ENCODE measurements at regions not wholly inside any gene's neighbourhood (a gene's known extent, or its start where the extent isn't known, plus 50 kb on each side); places are given as distances from the start of the nearest gene placed in this dataset.

DNA sequence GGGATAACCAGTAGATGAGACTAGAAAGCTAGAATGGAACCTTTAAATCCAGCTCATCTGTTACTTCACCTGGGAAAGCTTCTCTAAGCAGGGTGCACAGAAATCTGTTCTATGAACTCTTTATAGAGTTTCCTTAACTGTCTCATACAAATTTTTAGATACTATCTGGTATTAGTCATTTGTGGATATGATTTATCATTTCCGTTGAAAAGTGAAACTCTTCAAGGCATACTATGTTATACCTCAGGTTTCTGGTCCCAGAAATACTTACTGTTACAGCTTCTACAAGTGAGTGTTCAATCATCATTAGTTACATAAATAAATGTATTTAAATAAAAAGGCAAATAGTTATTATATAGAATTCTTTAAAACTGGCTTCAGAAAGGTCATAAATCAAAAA lies 298.3 kb upstream of the AGA start:
- TF ChIP-seq, protein P1, sequence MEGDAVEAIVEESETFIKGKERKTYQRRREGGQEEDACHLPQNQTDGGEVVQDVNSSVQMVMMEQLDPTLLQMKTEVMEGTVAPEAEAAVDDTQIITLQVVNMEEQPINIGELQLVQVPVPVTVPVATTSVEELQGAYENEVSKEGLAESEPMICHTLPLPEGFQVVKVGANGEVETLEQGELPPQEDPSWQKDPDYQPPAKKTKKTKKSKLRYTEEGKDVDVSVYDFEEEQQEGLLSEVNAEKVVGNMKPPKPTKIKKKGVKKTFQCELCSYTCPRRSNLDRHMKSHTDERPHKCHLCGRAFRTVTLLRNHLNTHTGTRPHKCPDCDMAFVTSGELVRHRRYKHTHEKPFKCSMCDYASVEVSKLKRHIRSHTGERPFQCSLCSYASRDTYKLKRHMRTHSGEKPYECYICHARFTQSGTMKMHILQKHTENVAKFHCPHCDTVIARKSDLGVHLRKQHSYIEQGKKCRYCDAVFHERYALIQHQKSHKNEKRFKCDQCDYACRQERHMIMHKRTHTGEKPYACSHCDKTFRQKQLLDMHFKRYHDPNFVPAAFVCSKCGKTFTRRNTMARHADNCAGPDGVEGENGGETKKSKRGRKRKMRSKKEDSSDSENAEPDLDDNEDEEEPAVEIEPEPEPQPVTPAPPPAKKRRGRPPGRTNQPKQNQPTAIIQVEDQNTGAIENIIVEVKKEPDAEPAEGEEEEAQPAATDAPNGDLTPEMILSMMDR (IDR thresholded peaks at IDR 0.05; ENCODE audit: low read depth, low read length), result no peak
- DNase-seq (ENCODE audit: extremely low read depth, low read depth), result no peak

GRCh38 chr4:177759729-177760128 lies 317.5 kb upstream of the AGA start:
- TF ChIP-seq, protein P1 (IDR thresholded peaks at IDR 0.05; ENCODE audit: low read depth, low read length), result no peak
- no peak for DNase-seq (ENCODE audit: extremely low read depth, low read depth)

GRCh38 chr4:177761692-177762091 lies 319.5 kb upstream of the AGA start:
- TF ChIP-seq, protein P1 (IDR thresholded peaks at IDR 0.05; ENCODE audit: low read depth, low read length), result no peak
- DNase-seq (ENCODE audit: extremely low read depth, low read depth), result no peak

DNA sequence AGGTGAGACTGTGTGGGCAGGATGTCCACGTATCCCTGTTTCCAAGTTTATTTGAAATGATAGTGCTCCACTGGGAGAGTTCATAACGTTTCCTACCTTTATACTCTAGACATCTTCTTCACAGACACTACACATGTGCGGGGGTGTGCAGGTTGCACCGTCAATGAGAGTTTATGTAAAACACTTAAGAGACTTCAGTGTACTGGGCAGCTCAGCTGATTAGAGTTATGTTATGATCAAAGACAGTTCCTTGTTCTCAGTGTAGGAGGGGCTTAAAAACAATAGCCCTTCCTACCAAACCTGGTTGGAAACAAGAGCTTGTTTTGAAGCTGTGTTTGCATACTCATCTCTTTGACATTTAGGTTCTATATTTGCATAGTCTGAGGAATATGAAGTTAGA lies 326.9 kb upstream of the AGA start:
- DNase-seq (ENCODE audit: extremely low read depth, low read depth), result no peak
- TF ChIP-seq, protein P1 (IDR thresholded peaks at IDR 0.05; ENCODE audit: low read depth, low read length), result no peak

DNA sequence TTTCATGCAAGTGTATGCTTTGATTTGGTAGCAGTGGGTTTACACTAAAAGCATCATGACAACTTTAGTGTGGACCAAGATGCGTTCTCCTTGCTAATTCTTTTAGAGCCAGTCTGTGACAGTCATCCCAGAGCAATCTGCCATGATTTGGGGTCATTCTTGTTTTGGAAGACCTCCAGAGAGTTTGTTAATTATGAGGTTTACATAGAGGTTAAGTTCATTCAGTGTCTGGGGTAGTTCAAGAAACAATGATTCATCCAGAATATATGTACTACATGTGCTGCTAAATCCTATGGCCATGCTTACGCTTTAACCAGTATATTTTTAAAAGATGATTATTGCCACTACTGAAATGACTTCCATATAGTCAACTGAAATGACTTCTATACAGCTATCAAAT lies 328.5 kb upstream of the AGA start:
- DNase-seq (ENCODE audit: extremely low read depth, low read depth), result no peak
- TF ChIP-seq, protein P1 (IDR thresholded peaks at IDR 0.05; ENCODE audit: low read depth, low read length), result no peak

GRCh38 chr4:177771645-177772044 lies 329.4 kb upstream of the AGA start:
- TF ChIP-seq, protein P1 (IDR thresholded peaks at IDR 0.05; ENCODE audit: low read depth, low read length), result no peak
- DNase-seq (ENCODE audit: extremely low read depth, low read depth), result no peak

- DNase-seq (ENCODE audit: extremely low read depth, low read depth), result no peak
- TF ChIP-seq, protein P1 (IDR thresholded peaks at IDR 0.05; ENCODE audit: low read depth, low read length), result no peak
Observed at GRCh38 chr4:177778623-177779022, 336.4 kb upstream of the AGA start.
